AG09319 (cell line): ENCODE measurements at regions not wholly inside any gene's neighbourhood (a gene's known extent, or its start where the extent isn't known, plus 50 kb on each side); places are given as distances from the start of the nearest gene placed in this dataset.

Experiments
- DNase-seq: peaks from one replicate; pipeline ENCODE4 v3.0.0-alpha.2; 2010; ENCODE audit warnings: low read depth; ENCODE audit errors: extremely low read depth
- TF ChIP-seq, protein P1 (sequence below): IDR thresholded peaks from 2 replicates; pipeline ENCODE4 v1.5.1; 2011; ENCODE audit warnings: low read depth, mild to moderate bottlenecking, inconsistent platforms, low read length, moderate library complexity

GRCh38 chr3:59304296-59304695 lies 254.5 kb upstream of the CFAP20DC start:
- TF ChIP-seq, protein P1, sequence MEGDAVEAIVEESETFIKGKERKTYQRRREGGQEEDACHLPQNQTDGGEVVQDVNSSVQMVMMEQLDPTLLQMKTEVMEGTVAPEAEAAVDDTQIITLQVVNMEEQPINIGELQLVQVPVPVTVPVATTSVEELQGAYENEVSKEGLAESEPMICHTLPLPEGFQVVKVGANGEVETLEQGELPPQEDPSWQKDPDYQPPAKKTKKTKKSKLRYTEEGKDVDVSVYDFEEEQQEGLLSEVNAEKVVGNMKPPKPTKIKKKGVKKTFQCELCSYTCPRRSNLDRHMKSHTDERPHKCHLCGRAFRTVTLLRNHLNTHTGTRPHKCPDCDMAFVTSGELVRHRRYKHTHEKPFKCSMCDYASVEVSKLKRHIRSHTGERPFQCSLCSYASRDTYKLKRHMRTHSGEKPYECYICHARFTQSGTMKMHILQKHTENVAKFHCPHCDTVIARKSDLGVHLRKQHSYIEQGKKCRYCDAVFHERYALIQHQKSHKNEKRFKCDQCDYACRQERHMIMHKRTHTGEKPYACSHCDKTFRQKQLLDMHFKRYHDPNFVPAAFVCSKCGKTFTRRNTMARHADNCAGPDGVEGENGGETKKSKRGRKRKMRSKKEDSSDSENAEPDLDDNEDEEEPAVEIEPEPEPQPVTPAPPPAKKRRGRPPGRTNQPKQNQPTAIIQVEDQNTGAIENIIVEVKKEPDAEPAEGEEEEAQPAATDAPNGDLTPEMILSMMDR, result no peak
- DNase-seq, result no peak

- DNase-seq, result no peak
- TF ChIP-seq, protein P1, result no peak
Measured at GRCh38 chr3:59303452-59303851, 253.6 kb upstream of the CFAP20DC start.

- DNase-seq, result no peak
- TF ChIP-seq, protein P1, result no peak
Measured at GRCh38 chr3:59302442-59302841, 252.6 kb upstream of the CFAP20DC start.

DNA sequence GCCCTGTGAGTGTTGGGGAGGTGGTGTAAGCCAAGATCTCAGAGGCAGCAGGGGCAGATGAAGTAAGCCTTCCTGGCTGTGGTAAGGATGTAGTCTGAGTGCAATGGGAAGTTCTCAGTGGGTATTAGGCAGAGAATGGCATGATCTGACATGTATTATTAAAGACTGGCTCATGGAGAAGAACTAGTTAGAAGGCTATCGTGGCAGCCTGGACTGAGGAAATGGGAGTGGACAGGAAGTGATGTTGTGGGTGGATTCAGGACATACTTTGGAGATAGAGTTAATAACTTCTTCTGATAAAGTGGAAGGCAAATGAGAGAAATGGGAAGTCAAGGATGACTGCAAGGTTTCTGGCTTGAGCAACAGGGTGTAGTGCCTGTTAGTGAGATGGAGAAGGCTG lies 250.9 kb upstream of the CFAP20DC start:
- DNase-seq, result no peak
- TF ChIP-seq, protein P1, result no peak

DNA sequence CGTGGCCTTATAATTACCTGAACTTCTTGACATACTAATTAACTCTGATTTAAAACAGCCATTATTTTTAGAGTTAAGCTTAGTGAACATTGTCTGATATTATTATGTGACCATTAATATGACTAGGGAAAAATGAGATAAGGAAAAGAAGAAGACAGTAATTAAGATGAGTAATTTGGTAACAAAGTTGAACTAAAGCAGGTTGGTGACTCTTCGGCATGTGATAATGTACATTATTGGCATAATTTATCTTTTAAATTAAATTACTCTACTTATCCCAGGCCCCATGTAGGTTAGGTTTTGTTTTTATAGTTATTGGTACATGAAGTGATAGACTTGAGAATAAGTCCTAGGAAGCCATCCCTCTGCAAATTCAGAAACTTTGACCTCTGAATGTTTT lies 249.7 kb upstream of the CFAP20DC start:
- TF ChIP-seq, protein P1, result no peak
- no peak for DNase-seq

- DNase-seq, result no peak
- TF ChIP-seq, protein P1, result no peak
Measured at GRCh38 chr3:59290358-59290757, 240.5 kb upstream of the CFAP20DC start.

DNA sequence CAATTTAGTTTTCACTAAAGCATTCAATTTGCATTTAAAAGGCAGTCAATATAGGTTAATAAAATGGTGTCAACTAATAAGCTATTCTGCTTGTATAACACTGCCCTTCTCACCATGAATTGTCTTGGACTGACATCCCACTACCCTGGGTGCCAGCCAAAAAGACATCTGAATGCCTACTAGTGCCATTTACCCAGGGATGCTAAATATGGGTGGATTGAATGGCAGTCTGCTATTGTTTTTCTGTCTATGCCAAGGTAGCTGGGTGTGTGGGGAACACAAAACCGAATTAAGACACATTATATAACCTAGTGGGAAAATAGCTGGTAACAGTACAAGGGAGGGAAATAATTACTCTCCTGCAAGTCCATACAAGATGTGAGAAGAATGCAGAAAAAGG lies 240.0 kb upstream of the CFAP20DC start:
- DNase-seq, result no peak

More for the DNA sequence above, 240.0 kb upstream of the CFAP20DC start:
- TF ChIP-seq, protein P1, result no peak
